T-cell (primary cell): ENCODE measurements at regions not wholly inside any gene's neighbourhood (a gene's known extent, or its start where the extent isn't known, plus 50 kb on each side); places are given as distances from the start of the nearest gene placed in this dataset.

Source experiments
- ATAC-seq, 4 experiments: fragments of 200-7000 bp in 3 of 4; fragments of 150-1000 bp in 1 of 4; cut with Tn5 transposase; replicated peaks in 1 of 4; 1 replicate in 3 of 4; 2 replicates in 1 of 4; pipeline ENCODE4 v1.10.0; 2021; ENCODE audit warnings: moderate library complexity in 3 of 4, mild to moderate bottlenecking in 2 of 4, moderate number of reproducible peaks in 1 of 4
- CTCF ChIA-PET, 2 donors: fragments of 300-600 bp; sonication (Branson Sonifier 250); formaldehyde crosslinking; loops; one replicate each; lab custom pipeline; 2022; ENCODE audit warnings: antibody characterized with exemption in 2 of 2; lab: Charles Lee
- POLR2A ChIA-PET, 2 donors: fragments of 300-600 bp; sonication (Branson Sonifier 250); formaldehyde crosslinking; loops; one replicate each; lab custom pipeline; 2022; ENCODE audit warnings: antibody characterized with exemption in 2 of 2; lab: Charles Lee
- DNase-seq, 35 experiments: peaks; one replicate each; pipeline versions ENCODE4 v3.0.0 to v3.0.0-alpha.2; 2013 to 2023
- H3K27ac ChIP-seq: one replicate; pipeline ENCODE4 v1.5.1; 2013; ENCODE audit warnings: low read length
- H3K27me3 ChIP-seq, 2 experiments: replicated peaks in 1 of 2; 1 replicate in 1 of 2; 2 replicates in 1 of 2; pipeline versions ENCODE4 v1.6.1 to v1.7.0; 2013; ENCODE audit warnings: low read length in 1 of 2, mixed read lengths in 1 of 2; ENCODE audit not compliant: control insufficient read depth in 2 of 2, insufficient read depth in 2 of 2; ENCODE audit errors: extremely low read depth in 1 of 2
- H3K36me3 ChIP-seq, 2 donors: 1 replicate in 1 of 2; 2 replicates in 1 of 2; pipeline versions ENCODE4 v1.6.1 to v1.7.0; 2013; ENCODE audit warnings: low read length in 1 of 2; ENCODE audit not compliant: control insufficient read depth in 2 of 2, insufficient read depth in 1 of 2; ENCODE audit errors: extremely low read depth in 1 of 2
- H3K4me1 ChIP-seq, 2 experiments: 1 replicate in 1 of 2; 2 replicates in 1 of 2; pipeline versions ENCODE4 v1.6.1 to v1.7.0; 2013; ENCODE audit warnings: low read length in 2 of 2, mixed read lengths in 1 of 2; ENCODE audit not compliant: insufficient read depth in 2 of 2, control insufficient read depth in 1 of 2; ENCODE audit errors: extremely low read depth in 1 of 2
- H3K4me3 ChIP-seq, 2 donors: 1 replicate in 1 of 2; 2 replicates in 1 of 2; pipeline versions ENCODE4 v1.5.1 to v1.7.0; 2013; ENCODE audit warnings: mild to moderate bottlenecking in 2 of 2, low read length in 1 of 2, moderate library complexity in 1 of 2; ENCODE audit not compliant: control insufficient read depth in 1 of 2; ENCODE audit errors: extremely low read depth in 1 of 2
- H3K9me3 ChIP-seq: 2 replicates; pipeline ENCODE4 v1.7.0; 2013
- H3K27ac Mint-ChIP-seq, 2 donors: one replicate each; pipeline ENCODE4 v1.8.0; 2020 to 2021; ENCODE audit warnings: mild to moderate bottlenecking in 2 of 2, mixed read lengths in 2 of 2
- H3K27me3 Mint-ChIP-seq, 2 donors: one replicate each; pipeline ENCODE4 v1.8.0; 2021 to 2022; ENCODE audit warnings: mixed read lengths in 2 of 2
- H3K36me3 Mint-ChIP-seq: one replicate; pipeline ENCODE4 v1.8.0; 2021; ENCODE audit warnings: mixed read lengths
- H3K4me1 Mint-ChIP-seq, 3 donors: one replicate each; pipeline ENCODE4 v1.8.0; 2020 to 2022; ENCODE audit warnings: mixed read lengths in 3 of 3, mild to moderate bottlenecking in 1 of 3
- H3K4me3 Mint-ChIP-seq, 3 donors: one replicate each; pipeline ENCODE4 v1.8.0; 2020 to 2022; ENCODE audit warnings: mild to moderate bottlenecking in 3 of 3, mixed read lengths in 3 of 3, moderate library complexity in 3 of 3
- H3K9me3 Mint-ChIP-seq, 3 donors: one replicate each; pipeline ENCODE4 v1.8.0; 2020 to 2022; ENCODE audit warnings: mixed read lengths in 3 of 3
- WGBS: methylation state at CpG from one replicate; pipeline ENCODE4 v1.1.5; 2013; ENCODE audit warnings: missing lambda C conversion rate; ENCODE audit not compliant: insufficient coverage; 5-methylcytosine and 5-hydroxymethylcytosine counted together

DNA sequence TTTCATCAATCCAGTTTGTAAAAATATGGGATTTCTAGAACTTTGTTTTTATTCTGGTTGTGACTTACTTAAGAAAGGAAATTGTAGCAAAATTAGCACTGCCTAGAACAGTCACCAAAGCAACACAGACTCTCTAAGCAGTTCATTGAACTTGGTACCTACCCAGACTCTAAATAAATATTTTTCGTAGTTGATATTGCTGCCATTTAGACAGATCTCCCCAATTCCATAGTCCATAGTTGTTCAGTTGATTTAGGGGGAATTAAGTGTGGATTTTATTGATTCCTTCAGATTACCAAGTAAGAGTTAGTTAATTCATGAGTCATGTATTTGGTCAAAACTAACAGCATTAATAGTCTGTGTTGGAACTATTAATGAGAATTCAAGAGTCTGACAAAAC lies 822.5 kb downstream of the DHX35 start:
- CTCF ChIA-PET = no interaction called here
- no peak overlapping the region for H3K4me3 Mint-ChIP-seq
- Histone ChIP-seq H3K27ac (no peak overlapping the region), H3K4me1 (no peaks in the 10 kb centered on the region), H3K4me3 (no peak overlapping the region), H3K9me3 (no peaks in the 10 kb centered on the region), H3K27me3 (no peaks in the 10 kb centered on the region), H3K36me3 (no peaks in the 10 kb centered on the region)
- H3K27ac Mint-ChIP-seq = no peak overlapping the region
- H3K36me3 Mint-ChIP-seq = no peaks in the 10 kb centered on the region
- H3K27me3 Mint-ChIP-seq = peaks cover 0 to 3% of the 10 kb centered on the region in 2 donors
- POLR2A ChIA-PET = no interaction called here
- ATAC-seq (no peak), DNase-seq (no peak)
- no peaks in the 10 kb centered on the region for H3K4me1 Mint-ChIP-seq
- peaks cover 0 to 9% (median 3%) of the 10 kb centered on the region in 3 donors for H3K9me3 Mint-ChIP-seq
- no CpG with 5 or more reads among the region's 1 CpG for WGBS

DNA sequence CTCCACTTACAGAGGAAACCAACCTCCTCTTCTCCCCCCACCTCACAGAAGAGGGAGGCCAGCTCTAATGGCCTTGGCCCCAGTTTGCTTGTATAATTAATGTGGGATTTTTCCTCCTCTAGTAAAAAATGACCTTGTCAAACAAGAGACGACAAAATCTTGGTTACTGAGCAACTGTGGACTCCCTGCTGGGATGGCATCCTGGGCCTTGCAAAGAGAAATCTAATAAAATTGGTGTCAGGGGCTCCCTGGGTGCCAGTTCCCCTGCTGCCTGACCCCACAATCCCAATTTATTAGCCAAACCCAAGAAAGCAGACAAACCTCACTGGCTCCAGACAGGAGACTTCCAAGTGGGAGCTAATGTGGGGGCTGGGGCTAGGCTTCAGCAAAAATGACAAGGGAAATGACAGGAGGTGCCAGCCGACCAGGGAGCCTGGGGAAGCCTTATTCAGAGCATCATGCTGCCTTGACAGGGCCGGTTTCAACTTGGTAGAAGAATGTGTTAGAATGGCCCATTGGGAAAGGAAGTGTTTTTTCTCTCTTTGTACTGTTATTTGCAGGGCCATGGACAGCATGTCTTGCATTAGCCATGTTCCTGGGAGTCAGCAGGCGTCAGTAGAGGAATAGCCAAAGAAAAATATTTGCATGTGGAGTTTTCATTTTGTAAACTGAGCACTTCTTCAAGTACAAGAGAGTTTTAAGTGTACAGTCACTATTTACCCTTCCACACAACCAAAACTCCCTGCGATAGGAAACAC lies 816.9 kb downstream of the DHX35 start:
- Mint-ChIP-seq H3K36me3 (no peaks in the 10 kb centered on the region), H3K9me3 (peaks cover 0 to 2% (median 0%) of the 10 kb centered on the region in 3 donors), H3K27ac (no peak overlapping the region), H3K4me1 (no peaks in the 10 kb centered on the region), H3K4me3 (no peak overlapping the region), H3K27me3 (no peaks in the 10 kb centered on the region)
- ATAC-seq (no peak), DNase-seq (no peak)
- Histone ChIP-seq H3K27me3 (no peaks in the 10 kb centered on the region), H3K4me3 (no peak overlapping the region), H3K9me3 (no peaks in the 10 kb centered on the region), H3K4me1 (no peaks in the 10 kb centered on the region), H3K27ac (no peak overlapping the region), H3K36me3 (no peaks in the 10 kb centered on the region)
- ChIA-PET CTCF (no interaction called here), POLR2A (no interaction called here)
- 33% methylated on average over 2 of the region's 5 CpGs for WGBS

DNA sequence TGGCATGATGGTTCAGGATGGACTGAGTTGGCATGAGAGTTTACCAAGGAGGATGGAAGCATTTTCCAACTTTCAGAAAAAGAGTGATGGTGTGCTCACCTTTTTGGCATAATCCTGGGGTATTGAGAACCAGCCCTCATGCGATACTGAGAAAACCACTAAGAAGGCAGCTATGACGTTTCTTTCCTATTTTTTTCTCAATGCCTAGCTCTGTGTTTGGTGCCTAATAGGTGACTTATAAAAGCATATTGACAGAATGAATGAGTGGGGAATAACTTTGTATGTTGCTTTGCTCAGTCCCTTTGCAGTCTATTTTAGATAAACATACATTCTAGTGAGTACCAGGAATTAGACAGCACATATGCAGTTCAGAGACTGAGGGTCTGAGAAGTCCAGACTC lies 816.3 kb downstream of the DHX35 start:
- WGBS = 100% methylated on average over 2 of the region's 2 CpGs
- Histone ChIP-seq H3K9me3 (no peaks in the 10 kb centered on the region), H3K36me3 (no peaks in the 10 kb centered on the region), H3K27me3 (no peaks in the 10 kb centered on the region), H3K4me1 (no peaks in the 10 kb centered on the region), H3K4me3 (no peak overlapping the region), H3K27ac (no peak overlapping the region)
- Mint-ChIP-seq H3K9me3 (no peaks in the 10 kb centered on the region), H3K4me1 (no peaks in the 10 kb centered on the region), H3K36me3 (no peaks in the 10 kb centered on the region), H3K4me3 (no peak overlapping the region), H3K27me3 (no peaks in the 10 kb centered on the region), H3K27ac (no peak overlapping the region)
- no peak for ATAC-seq
- no peak for DNase-seq
- CTCF ChIA-PET = no interaction called here
- POLR2A ChIA-PET = no interaction called here

DNA sequence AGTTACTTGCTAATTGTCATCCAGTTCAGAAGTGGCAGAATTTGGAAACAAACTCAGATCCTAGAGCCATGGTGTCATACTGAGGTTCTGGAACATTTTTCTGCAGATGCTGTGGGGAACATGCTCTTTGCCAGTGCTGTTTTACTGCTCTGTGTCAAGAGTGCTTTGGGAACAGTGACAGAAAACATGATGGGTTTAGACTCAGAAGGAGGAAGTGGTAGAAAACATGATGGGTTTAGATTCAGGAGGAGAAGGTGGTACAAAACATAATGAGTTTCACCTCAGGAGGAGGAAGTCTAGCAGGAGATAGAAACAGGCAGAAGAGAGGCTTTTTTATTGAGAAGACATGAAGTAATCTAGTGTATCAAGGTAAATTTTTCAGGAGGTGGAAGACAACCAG lies 815.5 kb downstream of the DHX35 start:
- CTCF ChIA-PET = no interaction called here
- Mint-ChIP-seq H3K4me1 (no peaks in the 10 kb centered on the region), H3K27me3 (no peaks in the 10 kb centered on the region), H3K9me3 (no peaks in the 10 kb centered on the region), H3K4me3 (no peak overlapping the region), H3K36me3 (no peaks in the 10 kb centered on the region), H3K27ac (no peak overlapping the region)
- Histone ChIP-seq H3K27ac (no peak overlapping the region), H3K4me3 (no peak overlapping the region), H3K9me3 (no peaks in the 10 kb centered on the region), H3K4me1 (no peaks in the 10 kb centered on the region), H3K27me3 (no peaks in the 10 kb centered on the region), H3K36me3 (no peaks in the 10 kb centered on the region)
- DNase-seq (no peak), ATAC-seq (no peak)
- POLR2A ChIA-PET = no interaction called here

DNA sequence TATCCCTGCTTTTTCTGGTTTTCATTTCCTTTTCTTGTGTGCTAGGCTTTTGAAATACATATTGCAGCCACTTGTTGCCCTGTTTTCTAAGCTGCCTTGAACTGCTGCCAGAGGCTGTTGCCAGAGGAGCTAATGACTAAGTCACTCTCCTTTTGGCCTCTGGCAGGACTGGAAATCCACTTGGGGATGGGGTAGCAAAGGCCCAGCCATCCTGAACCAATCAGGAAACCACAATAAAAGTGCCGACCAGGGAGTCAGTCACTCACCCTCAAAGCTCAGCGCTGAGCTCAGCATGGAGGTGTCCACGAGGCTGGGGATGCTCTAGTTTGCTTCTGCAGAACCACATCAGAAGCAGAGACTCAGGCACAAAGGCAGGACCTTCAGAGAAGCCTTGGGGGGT lies 813.0 kb downstream of the DHX35 start:
- no peaks in the 10 kb centered on the region for H3K27me3 ChIP-seq
- no peak overlapping the region for H3K4me3 Mint-ChIP-seq
- H3K4me1 Mint-ChIP-seq = no peaks in the 10 kb centered on the region
- no peaks in the 10 kb centered on the region for H3K4me1 ChIP-seq
- H3K27me3 Mint-ChIP-seq = no peaks in the 10 kb centered on the region
- H3K36me3 Mint-ChIP-seq = no peaks in the 10 kb centered on the region
- 45% methylated on average over 3 of the region's 3 CpGs for WGBS
- no peak overlapping the region for H3K4me3 ChIP-seq
- H3K9me3 ChIP-seq = no peaks in the 10 kb centered on the region
- ATAC-seq = no peak
- CTCF ChIA-PET = no interaction called here
- no peaks in the 10 kb centered on the region for H3K36me3 ChIP-seq
- no peak for DNase-seq
- no peak overlapping the region for H3K27ac Mint-ChIP-seq
- no peak overlapping the region for H3K27ac ChIP-seq
- peaks cover 5 to 9% (median 7%) of the 10 kb centered on the region in 3 donors for H3K9me3 Mint-ChIP-seq
- POLR2A ChIA-PET = no interaction called here

DNA sequence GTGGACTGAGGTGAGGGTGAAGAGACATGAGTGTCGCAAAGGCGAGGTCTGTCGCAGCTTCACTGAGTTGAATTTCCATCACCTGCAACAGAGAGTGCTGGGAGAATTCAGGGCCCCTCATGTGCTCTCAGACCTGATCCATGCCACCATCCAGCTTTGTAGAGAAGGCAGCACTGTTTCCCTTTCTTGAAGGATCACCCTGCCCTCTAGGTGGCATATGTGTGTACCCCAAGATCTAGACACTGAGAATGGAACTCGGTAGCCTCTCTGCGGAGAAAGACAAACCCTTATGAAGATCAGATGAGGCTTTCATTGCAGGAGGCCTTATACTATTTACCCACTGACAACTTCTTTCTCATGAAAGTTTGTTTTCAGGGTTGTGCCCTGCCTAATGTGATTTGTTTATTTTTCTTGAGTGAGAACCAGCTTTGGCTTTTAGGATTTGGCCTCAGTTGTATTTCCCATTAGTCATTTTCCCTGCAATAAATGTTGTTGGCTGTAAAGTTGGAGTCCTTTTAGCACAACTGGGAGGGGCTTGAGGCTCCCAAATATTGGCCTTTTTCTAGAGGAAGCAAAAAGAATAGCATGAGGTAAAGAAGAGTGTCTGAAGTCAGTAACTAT lies 811.3 kb downstream of the DHX35 start:
- H3K4me3 ChIP-seq = no peak overlapping the region
- WGBS = 93% methylated on average over 3 of the region's 5 CpGs
- Mint-ChIP-seq H3K4me3 (no peak overlapping the region), H3K27me3 (no peaks in the 10 kb centered on the region), H3K4me1 (no peaks in the 10 kb centered on the region), H3K36me3 (no peaks in the 10 kb centered on the region), H3K9me3 (peaks cover 5 to 12% (median 8%) of the 10 kb centered on the region in 3 donors), H3K27ac (no peak overlapping the region)
- no peak overlapping the region for H3K27ac ChIP-seq
- no peaks in the 10 kb centered on the region for H3K4me1 ChIP-seq
- DNase-seq (no peak), ATAC-seq (no peak)
- no peaks in the 10 kb centered on the region for H3K36me3 ChIP-seq
- no peaks in the 10 kb centered on the region for H3K27me3 ChIP-seq
- POLR2A ChIA-PET = no interaction called here
- H3K9me3 ChIP-seq = no peaks in the 10 kb centered on the region
- CTCF ChIA-PET = no interaction called here
